Osteocyte (in vitro differentiated cells): ENCODE measurements at regions not wholly inside any gene's neighbourhood (a gene's known extent, or its start where the extent isn't known, plus 50 kb on each side); places are given as distances from the start of the nearest gene placed in this dataset.

Source experiments
- DNase-seq: peaks from one replicate; pipeline ENCODE4 v3.0.0; 2021; ENCODE audit warnings: mixed read lengths; ENCODE audit not compliant: unreplicated experiment; ENCODE audit errors: extremely low spot score
- H3K27ac Mint-ChIP-seq: one replicate; pipeline ENCODE4 v1.8.0; 2021; ENCODE audit warnings: mild to moderate bottlenecking, mixed read lengths; ENCODE audit not compliant: unreplicated experiment
- H3K27me3 Mint-ChIP-seq: one replicate; pipeline ENCODE4 v1.8.0; 2021; ENCODE audit warnings: mixed read lengths; ENCODE audit not compliant: unreplicated experiment
- H3K36me3 Mint-ChIP-seq: one replicate; pipeline ENCODE4 v1.8.0; 2021; ENCODE audit warnings: mixed read lengths; ENCODE audit not compliant: unreplicated experiment
- H3K4me1 Mint-ChIP-seq: one replicate; pipeline ENCODE4 v1.8.0; 2021; ENCODE audit warnings: mixed read lengths; ENCODE audit not compliant: unreplicated experiment
- H3K4me3 Mint-ChIP-seq: one replicate; pipeline ENCODE4 v1.8.0; 2021; ENCODE audit warnings: mild to moderate bottlenecking, moderate library complexity, mixed read lengths; ENCODE audit not compliant: unreplicated experiment
- H3K9me3 Mint-ChIP-seq: one replicate; pipeline ENCODE4 v1.8.0; 2021; ENCODE audit warnings: mixed read lengths; ENCODE audit not compliant: unreplicated experiment
- CTCF ChIP-seq: fragments of 200-600 bp; sonication (generic); IDR thresholded peaks from 2 replicates; pipeline ENCODE4 v1.5.0; 2021; ENCODE audit warnings: antibody characterized with exemption, mild to moderate bottlenecking, moderate library complexity

DNA sequence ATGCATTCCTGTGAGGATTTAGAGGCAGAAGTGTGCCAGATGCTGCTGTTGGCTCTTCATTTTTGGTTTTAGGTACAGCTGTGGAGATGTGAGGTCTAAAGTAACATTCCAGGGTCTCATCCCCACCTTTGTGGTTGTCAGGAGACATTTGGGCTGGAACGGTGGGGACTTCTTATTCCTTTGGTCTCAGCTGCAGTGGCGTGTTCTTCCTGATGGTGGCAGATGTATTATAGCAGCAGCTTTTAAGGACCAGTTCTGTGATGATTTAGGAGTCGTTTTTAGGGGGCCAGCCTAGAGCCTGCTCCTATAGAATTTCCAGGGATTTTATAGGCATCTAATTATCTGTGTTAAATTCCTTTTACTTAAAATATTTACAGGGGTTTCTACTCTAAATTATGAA, 221.0 kb upstream of the EOMES start:
- Mint-ChIP-seq H3K27ac (no peak overlapping the region), H3K36me3 (no peaks in the 10 kb centered on the region), H3K4me3 (no peak overlapping the region), H3K9me3 (no peaks in the 10 kb centered on the region), H3K27me3 (peaks cover under 1% of the 10 kb centered on the region), H3K4me1 (no peaks in the 10 kb centered on the region)
- DNase-seq, result no peak
- peak; percentile 33 for TF ChIP-seq CTCF

DNA sequence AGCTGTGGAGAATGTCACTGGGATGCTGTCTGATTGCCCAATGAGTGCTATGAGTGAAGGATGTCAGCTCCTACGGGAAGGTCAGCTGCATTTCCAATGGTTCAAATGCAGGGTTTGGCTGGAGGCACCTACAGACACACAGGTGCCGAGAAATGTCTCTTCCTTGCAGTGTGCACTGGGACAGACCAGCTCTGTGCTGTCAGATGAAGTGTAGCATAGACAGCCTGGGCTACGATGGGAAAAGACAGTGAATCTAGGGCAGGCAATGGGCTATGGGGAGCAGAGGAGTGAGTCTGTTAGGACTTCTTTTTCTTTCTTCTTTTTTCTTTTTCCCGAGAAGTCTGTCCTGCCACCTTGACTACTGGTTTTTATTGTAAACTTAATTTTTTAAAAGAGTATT, 223.1 kb upstream of the EOMES start:
- Mint-ChIP-seq H3K36me3 (no peaks in the 10 kb centered on the region), H3K4me1 (no peaks in the 10 kb centered on the region), H3K4me3 (no peak overlapping the region), H3K9me3 (no peaks in the 10 kb centered on the region), H3K27me3 (no peaks in the 10 kb centered on the region), H3K27ac (no peak overlapping the region)
- TF ChIP-seq CTCF, result no peak
- no peak for DNase-seq

DNA sequence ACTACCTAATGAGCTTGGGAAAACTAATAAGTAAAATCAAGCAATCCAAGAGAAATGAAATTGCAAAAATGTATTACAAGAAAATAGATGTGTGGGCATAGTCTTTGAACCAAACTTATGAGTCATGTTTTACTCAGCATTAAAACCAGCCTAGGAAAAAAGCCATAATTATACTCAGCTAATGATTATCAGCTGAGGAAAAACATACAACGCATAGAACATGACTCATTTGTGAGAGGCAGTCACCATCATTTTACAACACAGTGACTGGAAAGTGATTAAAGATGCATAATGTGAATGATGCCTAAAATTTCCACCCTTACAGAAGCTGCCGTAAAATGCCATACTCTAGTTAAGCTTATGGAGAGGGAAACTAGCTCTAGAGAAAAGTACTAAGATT, 238.0 kb upstream of the EOMES start:
- DNase-seq, result no peak
- no peak for TF ChIP-seq CTCF
- H3K9me3 Mint-ChIP-seq, result no peaks in the 10 kb centered on the region
- H3K4me3 Mint-ChIP-seq, result no peak overlapping the region
- H3K27me3 Mint-ChIP-seq, result no peaks in the 10 kb centered on the region
- H3K4me1 Mint-ChIP-seq, result no peaks in the 10 kb centered on the region
- no peaks in the 10 kb centered on the region for H3K36me3 Mint-ChIP-seq
- H3K27ac Mint-ChIP-seq, result no peak overlapping the region

GRCh38 chr3:27963519-27963918, 241.4 kb upstream of the EOMES start:
- H3K36me3 Mint-ChIP-seq, result no peaks in the 10 kb centered on the region
- DNase-seq, result no peak
- no peak overlapping the region for H3K4me3 Mint-ChIP-seq
- H3K9me3 Mint-ChIP-seq, result no peaks in the 10 kb centered on the region
- H3K27ac Mint-ChIP-seq, result no peak overlapping the region
- H3K27me3 Mint-ChIP-seq, result no peaks in the 10 kb centered on the region
- TF ChIP-seq CTCF, result no peak
- H3K4me1 Mint-ChIP-seq, result no peaks in the 10 kb centered on the region

GRCh38 chr3:27971600-27971999, 249.5 kb upstream of the EOMES start:
- Mint-ChIP-seq H3K9me3 (no peaks in the 10 kb centered on the region), H3K4me1 (no peaks in the 10 kb centered on the region), H3K36me3 (no peaks in the 10 kb centered on the region), H3K4me3 (no peak overlapping the region), H3K27ac (no peak overlapping the region), H3K27me3 (no peaks in the 10 kb centered on the region)
- no peak for TF ChIP-seq CTCF
- DNase-seq, result no peak
